ENCODE measurements at regions not wholly inside any gene's neighbourhood (a gene's known extent, or its start where the extent isn't known, plus 50 kb on each side); places are given as distances from the start of the nearest gene placed in this dataset.
"Not testable (repeated sequence)": the region's sequence is repeated elsewhere in the genome, so short reads cannot be mapped to it uniquely, and the experiment has no call there.

GRCh38 chr2:183829931-183830330 is 705.7 kb downstream of the NUP35 start:
- DNase-seq: no peak

DNA sequence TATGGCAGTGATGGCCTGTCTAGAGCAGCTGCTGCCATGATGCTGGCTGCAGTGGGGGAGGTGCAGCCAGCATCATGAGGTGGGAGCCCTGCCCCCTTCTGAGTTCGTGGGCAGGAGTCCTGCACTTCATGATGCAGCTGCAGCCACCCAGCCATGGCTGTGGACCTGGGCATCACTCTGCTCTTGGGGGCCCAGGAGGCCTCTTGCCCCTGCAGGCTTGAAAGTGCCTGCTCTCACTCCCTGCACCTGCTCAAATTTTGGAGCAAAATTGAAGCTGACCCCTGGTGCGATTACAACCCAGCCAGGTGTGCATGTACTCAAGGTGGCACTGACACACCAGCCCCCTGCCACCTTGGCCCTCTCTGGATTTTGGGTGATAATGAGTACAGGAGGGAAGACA is 712.9 kb downstream of the NUP35 start:
- no peak for DNase-seq

DNA sequence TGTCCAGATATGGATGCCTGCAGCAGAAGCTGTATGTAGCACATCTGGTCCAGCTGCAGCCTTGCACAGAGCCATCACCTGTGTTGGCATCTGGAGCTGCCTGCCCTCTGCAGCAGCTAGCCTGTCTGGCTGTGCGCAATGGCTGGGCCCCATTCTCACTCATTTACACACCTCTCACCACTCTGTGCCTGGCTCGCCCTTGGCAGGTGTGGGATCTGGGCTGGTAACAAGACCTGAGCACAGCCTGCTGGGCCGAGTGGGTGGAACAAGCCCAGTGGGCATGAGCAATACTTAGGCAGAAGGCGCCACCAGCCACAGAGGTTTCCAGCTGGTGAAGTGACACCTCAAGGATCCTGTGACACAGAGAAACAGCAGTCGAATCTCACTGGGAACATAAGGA is 714.1 kb downstream of the NUP35 start:
- DNase-seq: no peak

- DNase-seq: no peak
Measured at GRCh38 chr2:183840061-183840584, 715.9 kb downstream of the NUP35 start.

GRCh38 chr2:183849826-183850225 is 725.6 kb downstream of the NUP35 start:
- DNase-seq: not testable (repeated sequence)

- DNase-seq: no peak
Measured at GRCh38 chr2:183859129-183859528, 734.9 kb downstream of the NUP35 start.

DNA sequence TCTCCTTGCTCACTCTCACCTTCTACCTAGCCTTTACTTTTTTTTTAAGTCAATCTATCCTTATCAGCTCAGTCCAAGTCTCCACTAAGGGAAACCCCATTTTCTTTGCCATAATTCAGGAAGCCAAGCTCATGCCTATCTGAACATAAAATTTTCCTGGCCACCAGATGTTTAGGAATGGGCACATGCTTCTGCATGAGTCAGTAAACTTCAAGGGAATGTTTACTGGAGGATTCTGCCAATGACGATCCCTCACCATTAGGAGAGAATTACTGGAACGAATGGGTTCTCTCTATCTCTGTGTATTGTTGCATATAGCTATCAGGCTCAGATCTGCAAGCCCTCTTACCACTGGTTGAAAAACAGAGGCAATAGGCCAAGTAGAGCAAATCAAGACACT is 731.7 kb upstream of the ZNF804A start:
- no peak for DNase-seq

GRCh38 chr2:183867206-183867605 is 731.1 kb upstream of the ZNF804A start:
- DNase-seq: no peak

GRCh38 chr2:183868153-183868552 is 730.2 kb upstream of the ZNF804A start:
- no peak for DNase-seq

GRCh38 chr2:183868707-183869106 is 729.6 kb upstream of the ZNF804A start:
- DNase-seq: no peak

DNA sequence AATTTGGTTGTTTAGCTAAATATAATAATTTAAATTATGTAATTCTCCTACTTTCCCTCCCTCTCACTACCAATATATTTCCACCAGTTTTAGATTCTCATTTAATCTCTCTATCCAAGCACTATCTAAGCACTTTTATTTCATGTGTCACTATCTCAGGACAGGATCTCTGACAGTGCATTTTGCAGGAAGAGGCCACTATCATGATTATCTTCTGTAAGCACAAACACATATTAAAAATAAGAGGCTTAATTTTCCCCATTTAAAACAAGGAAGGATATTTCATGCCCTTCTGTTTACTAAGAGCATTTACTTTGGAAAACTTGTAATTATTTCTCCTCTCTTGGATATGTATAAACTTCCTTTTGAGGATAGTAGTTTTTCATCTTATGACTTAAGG is 726.2 kb upstream of the ZNF804A start:
- no peak for DNase-seq

- DNase-seq: no peak
Measured at GRCh38 chr2:183881978-183882377, 716.4 kb upstream of the ZNF804A start.

- no peak for DNase-seq
Measured at GRCh38 chr2:183892315-183892941, 705.9 kb upstream of the ZNF804A start.

GRCh38 chr2:183898641-183899040 is 699.7 kb upstream of the ZNF804A start:
- DNase-seq: no peak

DNA sequence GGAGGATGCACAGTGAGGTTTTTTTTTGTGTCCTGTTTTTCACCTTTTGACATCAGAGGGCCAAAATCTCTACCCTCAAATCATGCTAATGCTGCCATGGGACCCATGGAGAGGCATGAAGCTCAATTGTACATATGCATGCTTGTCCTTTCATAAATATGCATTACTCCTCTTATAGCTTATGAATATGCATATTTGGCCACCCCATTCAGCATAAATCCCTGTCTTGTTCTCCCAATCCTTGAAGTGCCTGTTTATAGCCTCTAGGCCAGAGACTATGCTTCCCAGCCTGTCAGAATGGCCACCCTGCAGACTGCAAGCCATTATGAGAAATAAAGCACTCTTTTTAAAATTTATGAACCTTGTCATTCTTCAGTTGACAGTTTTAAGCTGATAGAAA is 696.4 kb upstream of the ZNF804A start:
- DNase-seq: no peak

GRCh38 chr2:183903026-183903425 is 695.3 kb upstream of the ZNF804A start:
- no peak for DNase-seq

GRCh38 chr2:183916041-183916440 is 682.3 kb upstream of the ZNF804A start:
- DNase-seq: not testable (repeated sequence)

- no peak for DNase-seq
Measured at GRCh38 chr2:183919167-183919566, 679.2 kb upstream of the ZNF804A start.

DNA sequence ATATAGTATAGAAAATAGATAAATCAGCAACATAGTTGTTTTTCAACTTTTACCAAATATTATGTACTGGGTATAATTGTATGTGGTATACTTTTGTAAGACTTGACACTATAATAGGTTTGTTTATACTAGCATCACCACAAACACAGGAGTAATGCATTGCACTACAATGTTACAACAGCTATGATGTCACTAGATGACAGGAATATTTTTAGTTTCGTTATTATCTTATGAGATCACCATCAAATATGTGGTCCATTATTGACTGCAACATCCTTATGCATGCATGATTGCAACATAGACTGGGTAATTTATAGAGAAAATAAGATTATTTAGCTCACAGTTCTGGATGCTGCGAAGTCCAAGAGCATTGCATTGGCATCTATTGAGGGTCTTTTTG is 678.4 kb upstream of the ZNF804A start:
- no peak for DNase-seq

GRCh38 chr2:183925281-183925680 is 673.0 kb upstream of the ZNF804A start:
- DNase-seq: no peak

GRCh38 chr2:183926433-183926832 is 671.9 kb upstream of the ZNF804A start:
- no peak for DNase-seq

DNA sequence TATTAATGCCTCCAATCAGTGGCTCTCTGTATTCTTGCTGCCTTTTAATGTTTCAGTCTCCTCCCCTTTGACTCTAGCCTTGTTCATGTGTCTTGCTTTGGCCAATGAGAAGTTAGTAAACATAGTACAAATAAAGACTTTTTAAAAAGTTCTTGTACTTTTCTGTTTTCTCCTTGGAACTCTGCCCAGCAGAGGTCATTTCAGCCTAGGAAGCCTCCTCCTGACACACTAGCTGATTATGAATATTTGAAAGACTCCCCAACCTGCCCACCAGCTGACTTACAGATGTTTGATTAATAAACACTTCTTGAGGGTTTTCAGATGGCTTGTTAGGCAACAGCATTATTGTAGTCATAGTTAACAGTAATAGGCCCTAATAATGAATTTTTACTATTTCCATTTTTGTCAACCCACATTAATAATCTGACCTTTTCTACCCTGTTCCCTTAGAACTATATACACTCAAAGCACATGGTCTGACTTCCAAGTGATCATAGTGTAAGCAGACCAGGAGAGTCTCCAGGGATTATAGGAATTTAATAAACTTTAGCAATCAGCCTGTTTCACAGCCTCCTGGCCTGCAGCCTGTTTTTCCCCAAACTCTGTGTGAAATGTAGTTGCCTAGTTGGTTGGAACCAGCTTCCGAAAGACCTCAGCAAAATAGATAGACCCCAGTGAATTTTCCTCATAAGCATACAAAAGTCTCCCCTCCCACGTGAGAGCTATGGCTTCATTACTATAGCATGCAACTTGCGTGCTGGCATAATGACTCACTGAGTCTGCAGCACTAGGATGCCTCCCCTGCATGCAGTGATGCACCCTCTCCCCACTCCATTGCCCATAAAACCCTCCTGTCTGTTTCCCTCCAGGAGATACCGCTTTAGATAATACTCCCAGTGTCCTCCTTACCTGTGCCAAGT is 670.7 kb upstream of the ZNF804A start:
- DNase-seq: no peak

DNA sequence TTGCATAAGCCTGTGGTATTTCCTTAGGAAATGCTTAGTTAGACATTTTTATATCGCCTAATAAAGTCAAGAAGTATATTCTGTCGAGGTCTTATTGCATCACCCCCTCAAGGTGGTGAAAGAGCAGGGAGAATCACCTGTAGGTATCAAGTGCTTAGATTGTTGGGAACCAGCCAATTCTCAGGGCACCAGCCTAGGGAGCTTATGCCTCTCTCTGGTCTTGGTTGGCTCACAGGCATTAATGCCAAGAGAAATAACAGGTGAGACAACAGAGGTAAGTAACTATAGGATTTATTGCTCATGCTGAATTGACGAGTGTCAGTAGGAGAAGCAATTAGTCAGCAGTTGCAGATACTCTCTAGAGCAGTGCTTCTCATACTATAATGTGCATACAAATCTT is 663.3 kb upstream of the ZNF804A start:
- DNase-seq: peak; percentile 28

- no peak for DNase-seq
Measured at GRCh38 chr2:183937220-183937619, 661.1 kb upstream of the ZNF804A start.

All from SHP77 treated with DMSO at 0.1 percent for 48 hours (cell line).